Mesenchymal stem cell (in vitro differentiated cells and primary cell): ENCODE measurements at regions not wholly inside any gene's neighbourhood (a gene's known extent, or its start where the extent isn't known, plus 50 kb on each side); places are given as distances from the start of the nearest gene placed in this dataset.

Experiments used
- DNase-seq: peaks from one replicate; pipeline ENCODE4 v3.0.0-alpha.2; 2013
- H2AFZ ChIP-seq: one replicate; pipeline ENCODE4 v1.6.1; 2013; ENCODE audit warnings: low read depth, mild to moderate bottlenecking, control low read depth, inconsistent platforms, low read length, moderate library complexity
- H2AK5ac ChIP-seq: 2 replicates; pipeline ENCODE4 v1.6.1; 2013; ENCODE audit warnings: low read length, moderate library complexity, mild to moderate bottlenecking, inconsistent platforms; ENCODE audit not compliant: severe bottlenecking
- H2BK120ac ChIP-seq: one replicate; pipeline ENCODE4 v1.6.1; 2013; ENCODE audit warnings: low read depth, mild to moderate bottlenecking, inconsistent platforms, low read length, moderate library complexity
- H2BK12ac ChIP-seq, 2 experiments: one replicate each; pipeline ENCODE4 v1.6.1; 2013; ENCODE audit warnings: inconsistent platforms in 2 of 2, low read length in 2 of 2, mild to moderate bottlenecking in 2 of 2, moderate library complexity in 2 of 2, control low read depth in 1 of 2
- H2BK15ac ChIP-seq: one replicate; pipeline ENCODE4 v1.6.1; 2013; ENCODE audit warnings: mild to moderate bottlenecking, low read depth, inconsistent platforms; ENCODE audit not compliant: poor library complexity, severe bottlenecking
- H2BK5ac ChIP-seq: 2 replicates; pipeline ENCODE4 v1.6.1; 2013; ENCODE audit warnings: low read depth, mild to moderate bottlenecking, low read length, control low read depth, inconsistent platforms; ENCODE audit not compliant: poor library complexity, severe bottlenecking
- H3K14ac ChIP-seq, 2 experiments: one replicate each; pipeline ENCODE4 v1.6.1; 2013; ENCODE audit warnings: inconsistent platforms in 2 of 2, low read length in 2 of 2, control low read depth in 1 of 2, mild to moderate bottlenecking in 1 of 2, moderate library complexity in 1 of 2
- H3K18ac ChIP-seq, 2 experiments: one replicate each; pipeline ENCODE4 v1.6.1; 2013; ENCODE audit warnings: inconsistent platforms in 2 of 2, low read length in 2 of 2, control low read depth in 1 of 2, low read depth in 1 of 2, mild to moderate bottlenecking in 1 of 2
- H3K23ac ChIP-seq, 2 experiments: one replicate each; pipeline ENCODE4 v1.6.1; 2013; ENCODE audit warnings: inconsistent platforms in 2 of 2, low read length in 2 of 2, mild to moderate bottlenecking in 2 of 2, moderate library complexity in 2 of 2, control low read depth in 1 of 2
- H3K27ac ChIP-seq: 2 replicates; pipeline ENCODE4 v1.5.1; 2013; ENCODE audit warnings: mild to moderate bottlenecking, moderate library complexity, low read length, control low read depth, inconsistent platforms; ENCODE audit not compliant: poor library complexity, severe bottlenecking
- H3K27me3 ChIP-seq, 2 experiments: 2 replicates each; pipeline versions ENCODE4 v1.6.1 to v1.7.0; 2013; ENCODE audit warnings: low read length in 2 of 2, mild to moderate bottlenecking in 2 of 2, moderate library complexity in 2 of 2, control low read depth in 1 of 2, inconsistent platforms in 1 of 2; ENCODE audit not compliant: control insufficient read depth in 1 of 2, insufficient read depth in 1 of 2
- H3K36me3 ChIP-seq, 2 experiments: 2 replicates each; pipeline versions ENCODE4 v1.6.1 to v1.7.0; 2013; ENCODE audit warnings: low read length in 2 of 2, control low read depth in 1 of 2, inconsistent platforms in 1 of 2, low read depth in 1 of 2, mild to moderate bottlenecking in 1 of 2; ENCODE audit not compliant: insufficient read depth in 2 of 2, control insufficient read depth in 1 of 2
- H3K4ac ChIP-seq, 2 experiments: one replicate each; pipeline ENCODE4 v1.6.1; 2013; ENCODE audit warnings: inconsistent platforms in 2 of 2, low read length in 2 of 2, mild to moderate bottlenecking in 2 of 2, moderate library complexity in 2 of 2, control low read depth in 1 of 2, low read depth in 1 of 2
- H3K4me1 ChIP-seq: 2 replicates; pipeline ENCODE4 v1.6.1; 2013; ENCODE audit warnings: low read depth, low read length, control low read depth; ENCODE audit not compliant: control insufficient read depth, insufficient read depth
- H3K4me2 ChIP-seq: 2 replicates; pipeline ENCODE4 v1.6.1; 2013; ENCODE audit warnings: low read length, mild to moderate bottlenecking, inconsistent platforms; ENCODE audit not compliant: poor library complexity, severe bottlenecking
- H3K4me3 ChIP-seq, 2 experiments: 2 replicates each; pipeline versions ENCODE4 v1.5.1 to v1.7.0; 2013; ENCODE audit warnings: low read length in 2 of 2, mild to moderate bottlenecking in 2 of 2, control low read depth in 1 of 2, low read depth in 1 of 2; ENCODE audit not compliant: insufficient read depth in 1 of 2
- H3K79me1 ChIP-seq: replicated peaks from 2 replicates; pipeline ENCODE4 v1.6.1; 2013; ENCODE audit warnings: mild to moderate bottlenecking, control low read depth, low read length, inconsistent platforms; ENCODE audit not compliant: poor library complexity, severe bottlenecking
- H3K9ac ChIP-seq: 2 replicates; pipeline ENCODE4 v1.7.0; 2013; ENCODE audit warnings: mild to moderate bottlenecking, low read length, moderate library complexity
- H3K9me3 ChIP-seq: 2 replicates; pipeline ENCODE4 v1.7.0; 2013; ENCODE audit warnings: mild to moderate bottlenecking, low read length; ENCODE audit not compliant: control insufficient read depth
- H4K8ac ChIP-seq: one replicate; pipeline ENCODE4 v1.6.1; 2013; ENCODE audit warnings: inconsistent platforms, mild to moderate bottlenecking, low read length, moderate library complexity
- H4K91ac ChIP-seq: one replicate; pipeline ENCODE4 v1.6.1; 2013; ENCODE audit warnings: mild to moderate bottlenecking, low read length, inconsistent platforms
- WGBS: methylation state at CpG from one replicate; pipeline ENCODE4 v1.1.7; 2013; ENCODE audit warnings: mixed read lengths; 5-methylcytosine and 5-hydroxymethylcytosine counted together

DNA sequence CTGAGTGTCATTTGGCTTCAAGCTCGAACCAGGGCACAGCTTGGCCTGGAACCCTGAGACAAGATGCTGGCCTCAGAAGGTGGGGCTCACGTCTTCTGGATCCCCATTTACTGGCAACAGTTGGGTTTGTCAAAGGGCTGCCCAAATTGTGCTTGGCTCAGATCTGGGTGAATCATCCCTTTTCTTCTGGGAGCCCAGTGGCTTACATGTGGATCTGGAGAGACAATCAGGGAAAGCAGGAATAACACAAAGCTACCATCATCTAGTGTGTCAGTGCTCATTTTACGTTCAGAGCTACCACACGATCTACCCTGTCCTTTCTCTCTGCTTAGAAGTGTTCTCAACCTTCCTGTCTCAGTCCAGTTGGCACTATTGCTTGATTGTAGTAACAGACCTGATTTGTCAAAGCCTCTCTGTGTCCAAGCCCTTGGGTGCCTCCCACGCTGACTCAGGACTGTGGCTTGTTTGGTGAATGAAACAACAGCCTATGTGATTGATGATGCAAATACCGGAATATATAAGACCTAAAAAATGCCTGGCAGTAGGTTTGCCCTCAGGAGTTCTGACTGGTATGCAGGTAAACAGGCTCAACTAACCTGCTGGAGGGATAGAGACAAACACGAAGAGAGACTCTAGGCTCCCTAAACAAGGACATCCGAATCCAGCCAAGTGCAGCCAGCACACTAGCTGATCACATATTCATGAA, 974.3 kb downstream of the VRK1 start:
- WGBS = 68% methylated on average over 8 of the region's 8 CpGs

DNA sequence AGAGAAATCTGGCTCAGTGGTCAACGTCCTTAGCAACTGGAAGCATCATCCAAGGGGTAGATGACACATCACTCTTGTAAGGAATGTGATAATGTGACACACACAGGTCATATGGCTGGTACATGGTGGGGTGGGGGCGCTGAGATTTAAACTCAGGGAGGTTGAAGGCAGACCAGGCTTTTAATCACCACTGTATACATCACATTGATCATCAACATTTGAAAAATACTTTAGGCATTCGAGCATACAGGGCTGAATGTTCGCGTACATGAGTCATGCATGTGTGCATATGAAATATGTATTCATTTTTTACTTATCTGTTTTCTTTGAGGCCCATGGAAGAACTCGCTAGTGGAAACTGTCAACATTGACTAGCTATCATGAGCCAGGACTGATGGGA, 976.4 kb downstream of the VRK1 start:
- no peak overlapping the region for H3K4ac ChIP-seq
- H3K79me1 ChIP-seq = no peaks in the 10 kb centered on the region
- H3K23ac ChIP-seq = no peak overlapping the region
- no peak for DNase-seq
- no peaks in the 10 kb centered on the region for H3K4me1 ChIP-seq
- no peak overlapping the region for H2AFZ ChIP-seq
- H2BK120ac ChIP-seq = no peak overlapping the region
- H3K27ac ChIP-seq = no peak overlapping the region
- H3K9ac ChIP-seq = no peak overlapping the region
- no peak overlapping the region for H2BK12ac ChIP-seq
- H4K91ac ChIP-seq = no peak overlapping the region
- H3K18ac ChIP-seq = no peak overlapping the region
- no peak overlapping the region for H3K14ac ChIP-seq
- H2BK15ac ChIP-seq = no peak overlapping the region
- no peaks in the 10 kb centered on the region for H3K36me3 ChIP-seq
- H4K8ac ChIP-seq = no peak overlapping the region
- H2AK5ac ChIP-seq = no peak overlapping the region
- H2BK5ac ChIP-seq = no peak overlapping the region
- no peaks in the 10 kb centered on the region for H3K27me3 ChIP-seq
- H3K4me2 ChIP-seq = no peak overlapping the region
- peaks cover 7% of the 10 kb centered on the region for H3K9me3 ChIP-seq
- no peak overlapping the region for H3K4me3 ChIP-seq
- 70% methylated on average over 6 of the region's 6 CpGs for WGBS

More for the DNA sequence above, 974.3 kb downstream of the VRK1 start:
- DNase-seq = no peak
- no peak overlapping the region for H2BK15ac ChIP-seq
- no peak overlapping the region for H3K23ac ChIP-seq
- peak overlapping the region; percentile 36 for H3K9ac ChIP-seq
- no peaks in the 10 kb centered on the region for H3K79me1 ChIP-seq
- H3K14ac ChIP-seq = no peak overlapping the region
- H3K18ac ChIP-seq = no peak overlapping the region
- no peak overlapping the region for H4K8ac ChIP-seq
- H3K9me3 ChIP-seq = peaks cover 3% of the 10 kb centered on the region
- no peak overlapping the region for H3K4me2 ChIP-seq
- no peak overlapping the region for H2BK5ac ChIP-seq
- no peak overlapping the region for H3K27ac ChIP-seq
- H2BK12ac ChIP-seq = no peak overlapping the region
- H2BK120ac ChIP-seq = no peak overlapping the region
- no peaks in the 10 kb centered on the region for H3K27me3 ChIP-seq
- no peak overlapping the region for H3K4ac ChIP-seq
- H3K4me3 ChIP-seq = no peak overlapping the region
- H2AFZ ChIP-seq = no peak overlapping the region
- no peak overlapping the region for H2AK5ac ChIP-seq
- H4K91ac ChIP-seq = no peak overlapping the region
- H3K36me3 ChIP-seq = no peaks in the 10 kb centered on the region
- H3K4me1 ChIP-seq = no peaks in the 10 kb centered on the region

DNA sequence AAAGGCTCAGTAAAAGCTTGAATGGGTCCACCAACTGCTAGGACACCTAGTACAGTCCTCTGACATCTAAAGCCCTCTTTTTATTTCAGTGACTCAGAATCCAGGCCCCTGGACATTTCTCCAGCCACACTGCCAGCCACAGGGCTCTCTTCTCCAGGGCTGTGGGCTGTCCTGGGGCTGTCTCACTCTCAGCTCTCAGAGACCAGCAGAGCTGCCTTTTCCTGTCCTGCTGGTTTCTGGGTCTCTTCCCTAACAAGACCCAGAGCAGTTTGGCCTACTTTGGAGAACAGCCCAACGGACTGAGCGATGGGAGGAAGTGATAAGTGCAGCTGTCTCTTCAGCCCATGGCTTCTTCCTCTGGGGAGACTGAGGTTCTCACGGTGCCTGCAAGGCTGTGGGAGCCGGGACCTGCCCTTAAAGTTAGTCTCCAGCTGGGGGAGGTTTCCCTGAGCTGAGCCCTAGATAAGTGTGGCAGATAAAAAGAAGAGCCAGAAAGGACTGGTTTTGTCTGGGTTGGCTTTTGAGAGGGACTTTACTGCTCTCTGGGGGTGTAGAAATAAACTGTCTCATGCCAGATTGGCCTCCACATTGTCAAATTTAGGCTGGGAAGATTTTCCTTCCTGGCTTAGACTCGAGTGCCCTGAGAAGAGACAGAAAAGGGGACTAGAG, 979.8 kb downstream of the VRK1 start:
- no peak overlapping the region for H4K8ac ChIP-seq
- no peak overlapping the region for H2BK15ac ChIP-seq
- no peak overlapping the region for H3K23ac ChIP-seq
- no peak overlapping the region for H3K14ac ChIP-seq
- H3K79me1 ChIP-seq = no peaks in the 10 kb centered on the region
- H3K27me3 ChIP-seq = no peaks in the 10 kb centered on the region
- H3K9ac ChIP-seq = no peak overlapping the region
- H3K4me2 ChIP-seq = no peak overlapping the region
- peaks cover 7% of the 10 kb centered on the region for H3K9me3 ChIP-seq
- H3K4me1 ChIP-seq = no peaks in the 10 kb centered on the region
- no peak overlapping the region for H2AFZ ChIP-seq
- no peaks in the 10 kb centered on the region for H3K36me3 ChIP-seq
- H2BK120ac ChIP-seq = no peak overlapping the region
- no peak overlapping the region for H3K27ac ChIP-seq
- no peak overlapping the region for H3K4ac ChIP-seq
- no peak overlapping the region for H4K91ac ChIP-seq
- WGBS = 49% methylated on average over 5 of the region's 5 CpGs
- H2BK12ac ChIP-seq = no peak overlapping the region
- H3K18ac ChIP-seq = no peak overlapping the region
- H2BK5ac ChIP-seq = no peak overlapping the region
- no peak overlapping the region for H2AK5ac ChIP-seq
- no peak overlapping the region for H3K4me3 ChIP-seq
- DNase-seq = no peak

DNA sequence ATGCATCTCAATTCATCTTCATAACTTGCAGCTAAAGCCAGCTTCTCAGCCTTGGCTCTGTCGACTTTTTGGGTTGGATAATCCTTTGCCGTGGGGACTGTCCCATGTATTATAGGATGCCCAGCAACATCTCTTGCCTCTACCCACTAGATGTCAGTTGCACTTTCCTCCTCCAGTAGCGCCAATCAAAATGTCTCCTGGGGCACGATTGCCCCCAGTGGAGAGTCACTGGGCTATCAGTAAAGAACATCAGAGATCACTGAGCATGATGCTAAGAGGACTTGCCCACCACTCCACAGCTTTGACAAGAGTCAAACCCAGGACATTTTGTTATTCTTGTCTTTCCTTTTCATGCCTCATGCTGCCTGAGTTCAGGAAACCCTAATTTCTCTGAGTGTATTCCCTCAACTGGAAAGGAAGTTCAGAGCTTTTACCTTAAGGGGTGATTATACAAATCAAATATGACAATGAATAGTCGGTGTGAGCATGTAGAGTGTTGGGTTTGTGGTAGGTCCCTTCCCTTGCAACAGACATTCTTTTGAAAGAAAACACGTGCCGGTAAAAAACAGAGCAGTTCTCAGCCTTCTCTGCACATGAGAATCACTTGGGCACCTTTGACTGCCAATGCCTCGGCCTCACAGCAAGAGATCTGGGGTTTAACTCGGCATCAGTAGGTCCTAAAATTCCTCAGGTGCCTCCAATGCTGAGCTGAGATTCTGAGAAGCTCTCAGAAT, 980.6 kb downstream of the VRK1 start:
- no peaks in the 10 kb centered on the region for H3K4me1 ChIP-seq
- H2AFZ ChIP-seq = no peak overlapping the region
- H3K36me3 ChIP-seq = no peaks in the 10 kb centered on the region
- H3K14ac ChIP-seq = no peak overlapping the region
- H2BK5ac ChIP-seq = no peak overlapping the region
- no peaks in the 10 kb centered on the region for H3K79me1 ChIP-seq
- no peak overlapping the region for H3K27ac ChIP-seq
- peaks cover 7% of the 10 kb centered on the region for H3K9me3 ChIP-seq
- H3K18ac ChIP-seq = no peak overlapping the region
- H2BK120ac ChIP-seq = no peak overlapping the region
- no peak overlapping the region for H4K8ac ChIP-seq
- WGBS = 63% methylated on average over 9 of the region's 9 CpGs
- no peak overlapping the region for H3K4ac ChIP-seq
- DNase-seq = no peak
- H3K9ac ChIP-seq = no peak overlapping the region
- no peak overlapping the region for H4K91ac ChIP-seq
- no peak overlapping the region for H2BK12ac ChIP-seq
- no peak overlapping the region for H2BK15ac ChIP-seq
- H3K4me3 ChIP-seq = no peak overlapping the region
- H3K23ac ChIP-seq = no peak overlapping the region
- no peaks in the 10 kb centered on the region for H3K27me3 ChIP-seq
- H3K4me2 ChIP-seq = no peak overlapping the region
- no peak overlapping the region for H2AK5ac ChIP-seq
